ENCODE measurements at regions not wholly inside any gene's neighbourhood (a gene's known extent, or its start where the extent isn't known, plus 50 kb on each side); places are given as distances from the start of the nearest gene placed in this dataset.
"Not testable (repeated sequence)": the region's sequence is repeated elsewhere in the genome, so short reads cannot be mapped to it uniquely, and the experiment has no call there.

DNA sequence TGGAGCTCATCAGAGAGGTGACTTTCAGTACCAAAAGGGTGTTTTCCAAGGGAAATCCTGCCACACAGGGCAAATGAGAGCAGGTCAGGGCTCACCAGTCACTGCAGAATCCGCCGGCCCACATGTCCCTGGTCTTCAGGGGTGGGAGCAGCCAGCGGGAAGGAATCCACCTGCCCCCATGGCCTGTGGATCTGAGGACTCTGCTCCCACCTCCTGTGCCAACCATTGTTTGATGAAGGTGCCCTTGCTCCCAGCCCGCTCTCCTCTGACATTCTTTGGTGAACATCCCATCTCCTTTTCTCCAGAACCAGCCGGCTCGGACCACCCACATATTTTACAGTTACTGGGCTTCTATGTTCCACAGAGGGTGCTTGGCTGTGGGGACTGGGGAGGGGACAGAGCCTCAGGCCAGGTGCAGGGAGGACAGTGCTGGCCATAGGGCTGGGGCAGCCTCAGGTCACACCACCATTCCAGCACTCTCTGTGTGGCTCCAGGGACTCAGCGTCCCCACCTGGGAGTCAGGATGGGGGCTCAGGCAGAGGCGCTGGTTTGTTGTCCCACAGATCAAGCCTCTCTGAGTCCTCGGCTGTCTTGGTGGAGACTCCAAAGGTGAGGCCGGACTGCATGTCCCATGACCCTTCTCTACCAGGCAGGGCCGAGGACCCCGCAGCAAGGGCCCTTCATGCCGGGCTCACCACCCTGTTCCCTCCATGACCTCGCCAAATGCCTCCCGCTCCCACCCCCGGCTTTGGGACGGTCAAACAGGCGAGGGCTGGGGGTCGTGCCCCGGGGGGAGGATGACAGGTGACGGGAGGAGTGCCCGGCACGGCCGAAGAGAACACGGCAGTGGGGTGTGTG lies 183.2 kb upstream of the ZNF469 start:
- H4K8ac ChIP-seq (replicated peaks; ENCODE audit: insufficient read length, low read depth, low read length); H3K4me1 ChIP-seq (ENCODE audit: insufficient read depth, low read length); H2AFZ ChIP-seq (ENCODE audit: low read length); H3K9me3 ChIP-seq (ENCODE audit: control insufficient read depth, low read depth, low read length); H2AK5ac ChIP-seq (ENCODE audit: insufficient read length, low read length); H3T11ph ChIP-seq (ENCODE audit: low read length); H3K27ac ChIP-seq (ENCODE audit: insufficient read length, low read depth, low read length); H2BK15ac ChIP-seq (ENCODE audit: low read depth, low read length); H3K27me3 Mint-ChIP-seq (ENCODE audit: low read depth); H3K4ac ChIP-seq (ENCODE audit: low read depth, low read length); H2BK12ac ChIP-seq (ENCODE audit: insufficient read length, low read depth, low read length); H2BK20ac ChIP-seq (ENCODE audit: low read depth, low read length, poor library complexity, severe bottlenecking); H3K23ac ChIP-seq (ENCODE audit: insufficient read length, low read depth, low read length); DNase-seq; H3K27me3 ChIP-seq (ENCODE audit: insufficient read depth, low read length); H4K91ac ChIP-seq (ENCODE audit: insufficient read length, low read depth, low read length); H3K9me3 Mint-ChIP-seq; H3K14ac ChIP-seq (ENCODE audit: insufficient read depth, low read length); H4K5ac ChIP-seq (ENCODE audit: insufficient read length, low read depth, low read length); H3K4me2 ChIP-seq (ENCODE audit: insufficient read depth, insufficient read length, low read length); H4K20me1 ChIP-seq (ENCODE audit: control insufficient read depth, insufficient read depth, insufficient read length); H2BK5ac ChIP-seq (ENCODE audit: insufficient read length, low read length); H3K56ac ChIP-seq (ENCODE audit: insufficient read length, low read depth, low read length); H3K4me3 Mint-ChIP-seq; H3K9ac ChIP-seq (ENCODE audit: extremely low read depth, insufficient read length, low read length); H3K23me2 ChIP-seq (ENCODE audit: insufficient read length, low read depth, low read length, poor library complexity, severe bottlenecking); H2BK120ac ChIP-seq (ENCODE audit: low read depth, low read length, poor library complexity, severe bottlenecking); H3K79me2 ChIP-seq (ENCODE audit: insufficient read depth, low read length); H3K27ac Mint-ChIP-seq; H3K18ac ChIP-seq (ENCODE audit: insufficient read length, low read depth, low read length); H3K36me3 Mint-ChIP-seq (ENCODE audit: insufficient read depth in 1 of 3, low read depth in 3 of 3); H3K79me1 ChIP-seq (ENCODE audit: insufficient read depth, low read depth, low read length, poor library complexity, severe bottlenecking); H3K4me1 Mint-ChIP-seq: not testable (repeated sequence)
- WGBS (ENCODE audit: extremely low coverage, insufficient read length, low lambda C conversion rate), result no CpG with 5 or more reads among the region's 25 CpGs

DNA sequence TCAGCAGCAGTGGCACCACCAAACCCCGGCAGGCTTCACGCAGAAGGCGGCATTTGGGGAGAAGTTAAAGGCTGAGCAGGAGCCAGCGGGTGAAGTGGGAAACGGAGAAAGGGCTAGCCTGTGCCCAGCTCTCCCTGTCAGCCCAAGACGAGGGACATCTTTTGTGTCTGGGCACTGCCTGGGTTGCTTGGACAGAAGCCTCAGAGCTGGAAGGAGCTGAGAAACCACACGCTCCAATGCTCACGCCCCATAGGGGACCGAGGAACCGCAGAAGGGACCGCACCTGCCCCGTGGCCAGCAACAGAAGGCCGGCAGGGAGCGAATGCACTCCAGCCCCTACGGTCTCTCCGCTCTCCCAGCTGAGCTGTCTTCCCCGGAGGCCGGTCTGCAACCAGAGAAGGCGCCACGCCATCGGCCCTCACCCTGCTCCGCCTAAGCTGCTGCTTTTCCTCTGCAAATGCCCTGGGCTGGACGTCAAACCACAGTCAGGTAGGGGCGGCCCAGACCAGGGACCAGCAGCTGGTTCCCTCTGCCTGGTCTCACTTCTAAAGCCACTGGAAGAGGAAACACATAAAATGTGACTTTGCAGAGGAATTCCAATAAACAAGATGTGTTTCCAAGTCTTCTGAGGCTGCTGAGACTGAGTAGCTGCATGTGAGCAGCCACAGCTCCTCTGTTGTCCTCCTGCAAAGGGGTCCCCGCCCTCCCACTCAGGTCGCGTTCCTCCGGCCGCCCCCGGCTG lies 182.4 kb upstream of the ZNF469 start:
- not testable (repeated sequence) for H2BK12ac ChIP-seq (ENCODE audit: insufficient read length, low read depth, low read length); H3K27me3 ChIP-seq (ENCODE audit: insufficient read depth, low read length); H3K9me3 ChIP-seq (ENCODE audit: control insufficient read depth, low read depth, low read length); H3K14ac ChIP-seq (ENCODE audit: insufficient read depth, low read length); H3K36me3 Mint-ChIP-seq (ENCODE audit: insufficient read depth in 1 of 3, low read depth in 3 of 3); H4K20me1 ChIP-seq (ENCODE audit: control insufficient read depth, insufficient read depth, insufficient read length); H3K79me1 ChIP-seq (ENCODE audit: insufficient read depth, low read depth, low read length, poor library complexity, severe bottlenecking); H3K56ac ChIP-seq (ENCODE audit: insufficient read length, low read depth, low read length); DNase-seq; H2BK5ac ChIP-seq (ENCODE audit: insufficient read length, low read length); H2BK120ac ChIP-seq (ENCODE audit: low read depth, low read length, poor library complexity, severe bottlenecking); H2BK15ac ChIP-seq (ENCODE audit: low read depth, low read length); H2AK5ac ChIP-seq (ENCODE audit: insufficient read length, low read length); H3K23ac ChIP-seq (ENCODE audit: insufficient read length, low read depth, low read length); H2AFZ ChIP-seq (ENCODE audit: low read length); H3K23me2 ChIP-seq (ENCODE audit: insufficient read length, low read depth, low read length, poor library complexity, severe bottlenecking); H4K5ac ChIP-seq (ENCODE audit: insufficient read length, low read depth, low read length); H3K9me3 Mint-ChIP-seq; H4K8ac ChIP-seq (replicated peaks; ENCODE audit: insufficient read length, low read depth, low read length); H3K27ac ChIP-seq (ENCODE audit: insufficient read length, low read depth, low read length); H3K27ac Mint-ChIP-seq; H4K91ac ChIP-seq (ENCODE audit: insufficient read length, low read depth, low read length); H3K79me2 ChIP-seq (ENCODE audit: insufficient read depth, low read length); H3K9ac ChIP-seq (ENCODE audit: extremely low read depth, insufficient read length, low read length); H3K4me1 ChIP-seq (ENCODE audit: insufficient read depth, low read length); H3K4ac ChIP-seq (ENCODE audit: low read depth, low read length); H3K27me3 Mint-ChIP-seq (ENCODE audit: low read depth); H3K4me1 Mint-ChIP-seq; H2BK20ac ChIP-seq (ENCODE audit: low read depth, low read length, poor library complexity, severe bottlenecking); H3K18ac ChIP-seq (ENCODE audit: insufficient read length, low read depth, low read length); H3T11ph ChIP-seq (ENCODE audit: low read length); H3K4me3 Mint-ChIP-seq; H3K4me2 ChIP-seq (ENCODE audit: insufficient read depth, insufficient read length, low read length)
- WGBS (ENCODE audit: extremely low coverage, insufficient read length, low lambda C conversion rate), result no CpG with 5 or more reads among the region's 30 CpGs

Measured in H9 (cell line).